Inflammatory macrophage treated with lipopolysaccharide for 1 hour (primary cell): ENCODE measurements at regions not wholly inside any gene's neighbourhood (a gene's known extent, or its start where the extent isn't known, plus 50 kb on each side); places are given as distances from the start of the nearest gene placed in this dataset.
"Not testable (repeated sequence)": the region's sequence is repeated elsewhere in the genome, so short reads cannot be mapped to it uniquely, and the experiment has no call there.

Experiments
- DNase-seq, 2 donors: peaks; one replicate each; pipeline ENCODE4 v3.0.0-alpha.2; 2020 to 2022

DNA sequence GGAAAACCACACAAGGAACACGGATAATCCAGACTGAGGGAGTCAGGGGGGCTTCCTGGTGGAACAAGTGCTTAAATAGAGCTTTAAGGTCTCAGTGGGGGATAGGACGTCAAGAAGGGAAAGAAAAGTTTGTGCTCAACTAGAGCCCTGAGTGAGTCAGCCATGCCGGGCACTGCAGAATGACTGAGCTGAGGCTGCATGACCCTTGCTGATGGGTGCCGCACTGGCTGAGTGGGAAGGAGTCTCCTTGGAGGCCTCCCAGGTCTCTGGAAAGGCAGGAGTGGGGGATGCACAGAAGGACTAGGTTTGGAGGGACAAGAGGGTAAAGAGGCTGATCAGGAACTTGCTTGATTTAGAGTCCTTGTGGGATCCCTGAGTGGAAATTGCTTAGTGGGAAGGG is 150.3 kb downstream of the RPLP1 start:
- no peak for DNase-seq

DNA sequence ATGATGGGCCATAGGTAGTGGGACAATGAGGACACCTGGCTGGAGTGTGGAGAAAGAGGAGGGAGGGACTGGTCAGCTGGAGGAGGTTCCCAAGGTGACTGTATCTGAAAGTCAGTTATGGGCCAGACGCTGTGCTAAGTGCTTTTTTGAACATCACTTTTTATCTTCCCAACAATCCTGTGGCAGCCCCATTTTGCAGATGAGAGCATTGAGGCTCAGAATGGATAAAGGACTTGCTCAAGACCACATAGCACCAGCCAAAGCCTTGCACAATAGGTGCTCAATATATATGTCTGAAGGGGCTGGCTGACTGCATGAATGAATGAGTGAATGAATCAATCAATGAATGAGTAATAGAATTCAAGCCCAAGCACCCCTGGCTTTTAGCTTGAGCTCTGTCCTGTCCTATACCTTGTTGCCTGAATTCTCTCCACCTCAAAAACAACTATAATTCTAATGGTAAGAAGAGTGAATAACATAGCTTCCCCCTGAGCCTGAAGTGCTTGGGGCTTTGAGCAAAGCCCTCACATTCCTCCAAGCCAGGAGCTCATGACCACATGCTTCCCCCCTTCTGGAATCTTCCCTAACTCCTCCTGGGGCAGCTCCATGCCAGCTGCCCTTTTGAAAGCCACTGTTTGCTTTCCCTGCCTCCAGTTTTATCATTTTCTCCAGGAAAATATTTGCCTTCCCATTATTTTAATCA is 150.9 kb downstream of the RPLP1 start:
- no peak for DNase-seq

DNA sequence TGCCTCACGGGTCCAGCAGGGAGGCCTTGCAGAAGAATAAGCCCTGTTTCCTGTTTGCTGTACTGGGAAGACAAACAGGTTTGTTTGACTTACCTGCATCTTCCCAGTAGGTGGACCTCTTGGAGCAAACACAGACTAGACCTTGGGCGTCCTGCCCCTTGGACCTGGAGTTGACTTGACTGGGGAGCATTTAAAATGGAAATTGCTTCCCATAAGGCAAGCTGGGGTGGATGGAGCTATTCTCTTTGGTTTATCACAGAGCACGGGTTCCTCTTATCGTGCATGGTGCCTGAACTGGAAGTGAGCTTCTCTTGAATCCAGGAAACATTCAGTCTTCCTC is 151.4 kb downstream of the RPLP1 start:
- DNase-seq = no peak

DNA sequence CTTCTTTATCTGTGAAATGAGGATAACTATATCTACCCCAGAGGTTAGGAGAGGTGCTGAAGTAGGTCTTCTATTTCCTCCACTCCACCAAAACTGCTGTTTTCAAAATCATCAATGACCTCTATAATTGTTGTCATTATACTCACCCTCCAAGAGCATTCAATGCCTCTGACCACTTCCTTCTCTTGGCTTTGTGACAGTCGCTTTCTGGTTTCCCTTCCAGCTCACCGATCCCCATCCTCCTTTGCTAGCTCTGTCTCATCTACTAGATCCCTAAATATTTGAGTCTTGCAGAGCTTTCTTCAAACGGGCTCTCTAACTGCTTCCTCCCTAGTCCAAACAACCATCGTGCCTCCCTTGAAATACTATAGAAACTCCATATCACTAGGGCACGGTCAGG is 153.5 kb downstream of the RPLP1 start:
- peak in 1 of 2 donors; percentile 15 for DNase-seq

DNA sequence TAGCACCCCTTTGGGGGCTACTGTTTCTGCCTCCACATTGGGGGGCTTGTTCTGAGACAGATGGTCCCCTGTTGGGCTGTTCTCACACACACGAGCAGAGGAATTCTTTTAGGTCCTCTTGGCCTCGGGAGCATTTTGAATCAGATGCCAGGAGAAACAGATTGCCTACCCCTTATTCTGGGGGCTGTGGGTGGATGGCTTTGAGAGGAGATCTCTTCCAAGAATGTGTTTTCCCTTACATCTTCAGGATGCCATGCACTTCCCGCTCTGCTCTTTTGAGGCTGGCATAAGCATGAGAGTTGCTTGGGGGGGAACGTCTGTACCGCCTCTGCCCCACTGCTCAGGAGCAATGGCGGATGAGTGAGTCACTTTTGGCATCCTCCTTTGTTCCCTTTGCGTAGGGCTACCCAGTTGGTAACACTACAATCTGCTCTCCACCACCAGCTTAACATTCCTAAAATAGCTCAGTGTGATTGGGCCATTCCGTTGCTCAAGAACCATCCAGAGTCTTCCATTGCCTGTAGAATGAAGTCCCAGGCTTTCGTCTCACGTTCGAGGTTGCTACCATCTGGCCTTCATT is 154.4 kb downstream of the RPLP1 start:
- DNase-seq = peak; percentile 30 to 35

DNA sequence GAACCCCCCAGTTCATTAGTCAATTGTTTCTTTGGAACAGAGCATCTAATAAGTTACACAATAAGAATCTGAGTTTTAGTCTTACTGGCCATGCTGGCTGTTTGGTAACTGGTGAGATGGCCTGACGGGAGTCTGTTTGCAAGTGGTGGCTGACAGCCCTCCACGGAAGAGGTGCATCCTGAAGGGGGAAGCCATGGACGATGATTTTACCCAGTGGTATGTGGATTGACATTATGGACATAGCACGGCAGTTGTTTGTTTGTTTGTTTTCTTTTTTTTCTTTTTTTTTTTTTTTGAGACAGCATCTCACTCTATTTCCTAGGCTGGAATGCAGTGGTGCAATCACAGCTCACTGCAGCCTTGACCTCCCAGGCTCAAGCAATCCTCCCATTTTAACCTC is 156.0 kb downstream of the RPLP1 start:
- DNase-seq = no peak

DNA sequence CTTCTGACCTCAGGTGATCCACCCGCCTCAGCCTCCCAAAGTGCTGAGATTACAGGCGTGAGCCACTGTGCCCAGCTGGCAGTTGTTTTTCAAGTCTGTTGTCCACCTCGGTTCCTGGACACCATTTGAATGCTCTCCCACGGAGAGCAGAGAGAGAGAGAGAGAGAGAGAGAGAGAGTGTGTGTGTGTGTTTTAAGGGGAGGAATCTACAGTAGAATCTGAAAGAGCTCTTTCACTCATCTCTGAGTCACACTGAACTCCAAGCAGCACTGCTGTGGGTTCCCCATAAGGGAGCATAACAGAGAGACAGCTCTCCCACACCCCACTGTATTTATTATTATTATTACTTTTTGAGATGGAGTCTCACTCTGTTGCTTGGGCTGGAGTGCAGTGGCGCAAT is 156.6 kb downstream of the RPLP1 start:
- DNase-seq = peak; percentile 36 to 48

DNA sequence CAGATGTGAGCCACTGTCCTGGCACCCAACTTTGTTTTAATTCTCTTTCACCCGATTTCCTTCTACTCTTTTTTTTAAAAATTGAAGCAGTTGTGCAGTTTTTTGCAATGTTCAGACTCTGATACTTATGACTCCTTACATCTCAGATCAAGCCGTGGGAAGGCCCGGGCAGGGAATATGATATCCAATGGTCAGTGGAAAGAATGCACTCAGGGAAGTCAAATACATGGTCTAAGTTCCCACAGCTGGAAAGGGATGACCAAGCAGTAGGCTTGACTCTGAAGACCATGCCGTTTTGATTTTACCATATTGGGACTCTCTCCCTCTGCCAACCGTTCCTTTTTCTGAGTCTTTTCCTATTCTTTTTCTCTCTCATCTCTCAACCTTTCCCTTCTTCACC is 157.2 kb downstream of the RPLP1 start:
- no peak for DNase-seq

DNA sequence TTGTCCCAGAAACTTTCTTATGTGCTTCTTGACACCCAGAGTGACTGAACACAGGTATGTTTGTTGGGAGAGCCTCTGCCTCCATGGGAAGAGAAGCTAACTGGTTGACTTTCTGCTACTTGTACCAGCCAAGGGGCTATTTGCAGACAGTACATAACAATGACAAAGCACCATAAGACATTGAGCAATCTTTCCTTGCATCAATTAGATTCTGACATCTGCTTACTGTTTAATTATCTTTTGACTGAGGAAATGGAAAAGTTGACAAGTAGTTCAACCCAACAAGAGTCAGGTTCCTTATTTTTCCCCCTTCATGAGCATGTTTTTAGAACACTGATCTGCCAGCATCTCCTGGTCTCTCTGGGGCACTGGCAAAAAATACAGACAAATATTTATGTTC is 157.7 kb downstream of the RPLP1 start:
- peak; percentile 58 to 59 for DNase-seq

DNA sequence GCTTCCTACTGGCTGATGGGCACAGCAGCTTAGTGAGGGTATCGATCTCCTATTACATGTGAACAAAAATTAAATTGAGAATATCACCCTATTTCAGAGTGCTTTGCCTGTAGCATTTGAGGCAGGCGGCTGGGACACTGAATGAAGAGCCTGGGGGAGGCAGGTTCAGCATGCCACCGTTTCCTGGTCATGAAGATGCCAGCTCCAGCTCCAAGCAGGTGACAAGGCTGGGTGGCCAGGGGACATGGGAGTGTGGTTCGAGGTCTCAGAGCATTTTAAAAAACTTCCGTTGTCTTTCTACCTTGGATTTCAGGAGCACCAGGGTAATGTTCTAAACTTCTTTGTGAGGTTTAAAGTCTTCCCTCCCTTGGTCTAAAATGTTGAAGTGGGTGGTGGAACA is 158.2 kb downstream of the RPLP1 start:
- DNase-seq = no peak

DNA sequence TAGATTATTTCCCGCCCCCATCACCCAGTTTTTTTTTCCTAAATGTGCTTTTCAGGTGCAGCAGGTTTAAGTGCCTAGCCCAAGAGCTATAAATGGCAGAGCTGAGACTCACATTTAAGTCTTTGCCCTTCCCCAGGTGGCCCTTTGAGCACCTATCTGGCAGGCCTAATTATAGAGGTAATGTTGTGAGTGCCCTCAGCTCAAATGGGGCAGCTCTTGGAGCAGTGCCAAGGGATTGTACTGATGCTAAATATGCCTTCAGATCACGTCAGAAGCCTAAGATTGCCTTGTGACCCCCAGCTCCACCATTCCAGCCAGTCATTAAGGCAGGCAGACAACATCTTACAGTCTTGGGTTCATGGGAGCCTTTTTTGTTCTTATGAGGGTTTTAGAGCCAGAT is 159.5 kb downstream of the RPLP1 start:
- DNase-seq = no peak

DNA sequence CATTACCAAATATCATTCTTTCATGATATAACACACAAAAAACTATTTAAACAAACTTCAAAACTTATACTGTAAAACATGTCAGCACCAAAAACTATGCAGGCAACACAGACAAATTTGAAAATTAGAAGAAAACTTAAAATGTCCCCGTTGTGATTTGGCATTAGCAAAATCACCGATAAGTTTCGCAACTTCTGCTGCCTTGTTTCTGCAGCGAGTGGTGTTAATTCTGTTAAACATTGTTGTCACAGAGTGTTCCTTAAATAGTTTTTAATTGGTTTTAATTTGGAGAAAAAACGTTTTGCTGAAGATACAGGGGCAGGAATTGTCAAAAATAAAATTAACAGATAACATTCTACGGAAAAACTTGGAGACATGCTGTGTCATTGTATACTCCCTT is 160.6 kb downstream of the RPLP1 start:
- no peak for DNase-seq

DNA sequence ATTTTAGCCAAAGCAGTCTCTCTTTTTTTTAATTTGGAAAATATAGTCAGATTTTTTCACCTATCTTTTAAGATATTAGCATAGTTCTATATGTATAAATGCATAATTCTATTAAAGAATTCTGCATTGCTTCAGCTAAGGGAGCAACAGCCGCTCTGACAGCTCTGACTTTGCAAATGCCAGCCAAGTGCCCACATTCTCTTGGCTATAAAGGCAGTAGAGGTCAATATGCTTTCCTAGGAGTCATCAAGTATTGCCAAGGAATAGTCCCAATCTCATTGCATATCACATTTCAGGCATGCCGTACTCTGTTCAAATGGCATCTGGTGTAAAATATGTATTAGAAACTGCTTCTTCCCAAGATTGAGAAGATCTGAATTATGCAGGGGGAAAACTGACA is 161.4 kb downstream of the RPLP1 start:
- no peak for DNase-seq

DNA sequence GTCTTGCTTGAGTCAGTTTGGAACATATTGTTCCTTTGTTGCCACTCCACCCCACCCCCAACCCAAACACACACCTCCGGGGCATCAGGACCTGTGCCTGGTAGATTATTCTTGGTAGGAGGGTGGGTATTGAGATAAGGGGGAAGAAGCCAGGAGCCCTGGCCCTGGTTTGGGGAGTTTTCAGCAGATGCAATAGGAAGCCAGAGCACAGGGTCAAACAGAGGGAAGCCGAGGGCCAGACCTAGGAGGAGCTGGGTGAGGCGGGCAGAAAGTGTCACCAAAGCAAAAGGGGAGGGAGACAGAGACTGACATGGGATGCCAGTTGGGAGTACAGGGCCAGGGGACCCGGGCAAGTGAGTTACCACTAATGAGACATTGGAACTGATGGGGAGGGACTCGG is 163.1 kb downstream of the RPLP1 start:
- no peak for DNase-seq

DNA sequence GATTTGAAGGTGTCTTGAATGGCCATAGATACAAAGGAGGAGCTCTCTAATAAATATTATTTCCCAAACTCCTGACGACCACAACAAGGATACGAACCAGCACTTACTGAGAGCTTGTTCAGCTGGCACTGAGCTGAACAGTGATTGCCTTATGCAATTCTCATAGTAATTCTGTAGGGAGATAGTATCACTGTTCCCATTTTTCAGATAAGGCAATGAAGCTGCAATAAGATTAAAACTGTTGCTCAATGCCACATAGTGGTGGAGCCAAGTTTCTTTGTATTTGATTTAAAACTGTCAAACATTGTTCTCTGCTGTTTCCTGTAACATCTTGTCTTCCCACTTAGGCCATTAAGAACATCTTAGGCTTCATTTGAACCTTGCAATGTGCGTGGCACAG is 163.9 kb downstream of the RPLP1 start:
- DNase-seq = no peak

DNA sequence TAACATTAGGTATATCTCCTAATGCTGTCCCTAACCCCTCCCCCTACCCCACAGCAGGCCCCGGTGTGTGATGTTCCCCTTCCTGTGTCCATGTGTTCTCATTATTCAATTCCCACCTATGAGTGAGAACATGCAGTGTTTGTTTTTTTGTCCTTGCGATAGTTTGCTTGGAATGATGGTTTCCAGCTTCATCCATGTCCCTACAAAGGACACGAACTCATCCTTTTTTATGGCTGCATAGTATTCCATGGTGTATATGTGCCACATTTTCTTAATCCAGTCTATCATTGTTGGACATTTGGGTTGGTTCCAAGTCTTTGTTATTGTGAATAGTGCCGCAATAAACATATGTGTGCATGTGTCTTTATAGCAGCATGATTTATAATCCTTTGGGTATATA is 164.5 kb downstream of the RPLP1 start:
- DNase-seq = not testable (repeated sequence)

DNA sequence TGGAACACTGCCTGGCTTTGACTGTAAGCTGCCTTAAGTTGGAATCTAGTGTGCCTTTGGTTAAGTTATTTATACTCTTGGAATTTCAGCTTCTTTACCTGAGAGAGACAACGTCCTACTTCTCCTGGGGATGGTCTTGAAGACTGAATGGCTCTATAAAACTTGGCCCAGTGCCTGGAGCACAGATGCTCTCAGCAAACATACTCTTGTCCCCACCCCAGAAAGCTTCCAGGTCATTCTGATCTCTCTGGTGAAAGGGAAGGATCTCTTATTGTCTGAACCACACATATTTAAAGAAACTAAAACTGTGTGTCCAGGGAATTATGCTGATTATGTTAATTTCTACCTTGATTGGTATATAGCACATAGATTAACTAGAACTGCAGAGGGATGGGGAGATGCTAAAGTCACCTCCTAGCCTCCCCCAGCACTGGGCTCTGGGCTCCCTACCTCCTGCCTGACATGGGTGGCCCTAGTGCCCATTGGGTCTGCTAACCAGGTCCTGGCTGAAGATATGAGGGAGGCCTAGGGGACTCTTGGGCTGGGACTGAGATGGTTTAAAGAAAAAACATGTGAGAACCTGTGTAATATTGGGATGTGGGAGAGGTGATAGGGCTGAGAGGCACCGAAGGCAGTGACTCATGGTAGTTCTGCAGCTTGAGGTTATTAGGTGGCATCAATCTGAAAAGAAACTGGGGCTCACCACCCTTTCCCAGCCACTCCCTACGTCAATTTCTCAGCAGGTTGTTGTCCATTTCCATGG is 171.0 kb downstream of the RPLP1 start:
- no peak for DNase-seq

DNA sequence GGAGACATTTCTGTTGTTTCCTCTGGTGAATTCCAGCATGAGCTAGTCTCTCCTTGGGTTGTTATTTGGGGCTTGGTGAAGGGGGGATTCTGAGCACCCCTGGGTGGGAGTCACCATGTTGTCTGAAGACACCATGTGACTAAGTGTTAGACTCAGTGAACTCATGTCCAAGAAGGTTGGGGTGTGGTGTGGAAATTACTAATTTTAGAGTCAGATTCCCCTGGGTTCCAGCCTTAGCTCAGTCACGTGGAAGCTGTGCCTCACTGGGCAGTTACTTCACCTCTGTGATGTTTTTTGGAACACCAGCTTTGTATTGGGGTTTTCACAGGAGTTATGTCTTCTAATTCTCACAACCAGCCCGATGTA is 171.5 kb downstream of the RPLP1 start:
- peak in 1 of 2 donors; percentile 12 for DNase-seq

DNA sequence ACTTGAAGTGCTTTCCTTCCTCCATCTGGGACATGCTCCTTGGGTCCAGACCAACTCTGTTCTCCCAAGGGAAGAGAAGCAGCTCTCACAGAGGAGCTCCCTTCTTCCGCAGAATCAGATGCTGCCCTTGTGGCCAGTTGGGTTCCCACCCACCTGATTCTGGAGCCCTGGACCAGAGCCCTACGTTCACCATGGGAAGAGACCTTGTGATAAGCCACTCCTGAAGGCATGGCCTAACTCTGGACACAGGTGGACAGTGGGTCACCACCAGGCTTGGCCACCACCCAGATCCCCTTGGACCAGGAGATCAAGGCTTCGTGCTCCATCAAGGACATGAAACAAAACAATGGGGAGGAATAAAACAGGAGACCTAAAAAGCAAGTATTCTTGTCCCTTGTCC is 172.2 kb downstream of the RPLP1 start:
- DNase-seq = no peak

DNA sequence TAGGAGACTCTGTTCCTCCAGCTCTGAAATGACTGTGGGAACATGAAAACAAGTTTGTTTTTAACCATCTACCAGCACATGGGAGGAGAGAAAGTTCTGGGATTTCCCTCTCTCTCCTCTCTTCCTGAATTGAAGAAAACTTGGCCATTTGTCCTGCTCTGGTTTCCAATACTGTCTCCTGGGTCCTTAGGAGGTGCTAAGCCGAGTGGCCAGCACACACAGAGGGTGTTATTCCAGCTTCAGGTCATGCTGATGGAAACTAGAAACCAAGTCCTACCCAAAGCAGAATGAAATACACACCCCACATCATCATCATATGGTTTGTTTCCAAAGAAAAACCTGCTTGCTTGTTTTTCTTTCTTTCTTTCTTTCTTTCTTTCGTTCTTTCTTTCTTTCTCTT is 172.7 kb downstream of the RPLP1 start:
- DNase-seq = no peak

DNA sequence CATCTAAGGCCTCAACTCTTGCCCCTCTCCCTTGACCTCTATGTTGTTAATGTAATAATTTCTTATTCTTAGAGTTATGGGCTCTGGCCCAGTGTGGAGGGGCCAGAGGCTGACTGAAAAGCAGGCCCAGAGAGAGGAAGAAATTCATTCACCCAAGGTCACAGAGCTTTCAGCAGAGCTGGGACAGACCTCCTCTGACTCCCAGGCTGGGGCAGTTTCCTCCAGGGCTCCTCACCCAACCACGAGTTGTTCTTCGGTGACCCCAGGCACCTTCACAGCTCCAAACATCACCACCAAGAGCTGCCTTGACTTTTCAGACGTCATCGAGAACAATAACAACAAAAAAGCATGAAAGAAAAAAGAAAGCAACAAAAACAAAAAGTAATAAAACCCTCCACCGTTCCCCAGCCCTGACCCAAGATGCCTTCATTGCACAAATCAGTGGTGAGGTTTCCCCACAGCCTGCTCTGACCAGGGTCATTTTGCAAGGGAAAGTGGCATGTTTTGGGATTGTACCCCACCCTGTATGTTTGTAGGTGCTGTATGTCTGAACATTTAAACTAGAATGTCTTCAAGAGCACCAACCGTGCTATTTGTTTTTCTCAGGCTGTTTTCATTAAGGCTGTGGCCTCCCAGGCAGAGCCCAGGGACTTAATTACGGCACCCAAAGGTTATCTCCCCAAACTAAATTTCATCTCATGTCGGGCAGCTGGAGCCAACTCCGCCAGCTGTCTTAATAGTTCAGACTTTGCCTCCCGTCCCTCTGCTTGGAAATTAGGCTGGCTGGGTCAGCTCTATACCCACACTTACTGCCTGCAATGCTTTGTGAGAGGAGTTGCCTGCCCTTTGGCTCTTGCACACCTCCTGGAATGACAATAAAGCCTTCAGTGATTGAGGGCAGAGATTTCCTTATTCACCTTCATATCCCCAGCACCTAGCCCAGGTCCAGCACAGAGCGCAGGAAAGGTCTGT is 173.8 kb downstream of the RPLP1 start:
- DNase-seq = peak in 1 of 2 donors; percentile 36

DNA sequence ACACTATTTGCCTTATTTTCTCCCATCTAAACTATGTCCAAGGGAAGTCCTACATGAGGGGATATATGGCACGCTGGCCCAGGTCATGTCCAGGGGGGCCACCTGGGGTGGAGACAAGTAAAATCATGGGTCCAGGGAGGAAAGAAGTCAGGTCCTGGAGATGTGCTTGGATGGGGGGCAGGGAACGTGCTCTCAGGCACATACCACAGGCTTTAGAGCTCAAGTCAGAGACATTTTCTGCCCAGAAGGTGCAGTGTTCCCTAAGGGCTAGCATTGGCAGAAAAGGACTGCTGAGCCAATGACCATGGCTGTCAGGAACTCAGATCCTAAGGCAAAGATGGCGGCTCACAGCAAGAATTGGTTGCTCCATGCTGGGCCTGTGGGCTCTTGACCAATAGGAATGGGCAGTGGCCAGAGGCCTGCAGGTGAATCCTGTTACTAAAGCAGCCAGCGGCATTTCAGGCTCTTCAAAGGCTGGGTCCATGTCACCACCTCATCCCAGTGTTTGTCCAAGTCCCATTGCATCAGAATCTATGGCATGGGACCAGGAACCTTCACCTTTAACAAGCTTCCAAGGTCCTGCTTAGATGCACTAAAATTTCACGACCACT is 175.0 kb downstream of the RPLP1 start:
- no peak for DNase-seq
